ENCODE measurements at regions not wholly inside any gene's neighbourhood (a gene's known extent, or its start where the extent isn't known, plus 50 kb on each side); places are given as distances from the start of the nearest gene placed in this dataset.

GRCh38 chr16:11404603-11405002 lies 59.3 kb downstream of the RMI2 start:
- no peak for DNase-seq (ENCODE audit: low spot score in 2 of 2)
- WGBS, 2 donors, result 87 to 89% methylated on average over 12 of the region's 12 CpGs
- intact Hi-C loops (cut with DNase I; ENCODE audit: low total_unique reads), result loop anchor here (5.0 kb wide), 1 partner anchor 308 kb away; no protein-coding TSS in a partner anchor
- no peak for TF ChIP-seq POLR2A (IDR thresholded peaks at IDR 0.05)
- TF ChIP-seq CTCF (IDR thresholded peaks at IDR 0.05), result no peak
- H3K4me3 ChIP-seq (ENCODE audit: low read depth, poor library complexity, severe bottlenecking), result no peak overlapping the region

- intact Hi-C loops (cut with DNase I; ENCODE audit: low total_unique reads), result no loop called here
- TF ChIP-seq CTCF (IDR thresholded peaks at IDR 0.05) (no peak), POLR2A (IDR thresholded peaks at IDR 0.05) (no peak)
- H3K4me3 ChIP-seq (ENCODE audit: low read depth, poor library complexity, severe bottlenecking), result no peak overlapping the region
- DNase-seq (ENCODE audit: low spot score in 2 of 2), result no peak
- 72% methylated on average over 11 of the region's 11 CpGs for WGBS, 2 donors
Observed at GRCh38 chr16:11405331-11406176, 60.3 kb downstream of the RMI2 start.

GRCh38 chr16:11406177-11406560 lies 60.9 kb downstream of the RMI2 start:
- 96% methylated on average over 6 of the region's 6 CpGs for WGBS, 2 donors
- TF ChIP-seq CTCF (IDR thresholded peaks at IDR 0.05) (no peak), POLR2A (IDR thresholded peaks at IDR 0.05) (no peak)
- H3K4me3 ChIP-seq (ENCODE audit: low read depth, poor library complexity, severe bottlenecking), result no peak overlapping the region
- no peak for DNase-seq (ENCODE audit: low spot score in 2 of 2)
- intact Hi-C loops (cut with DNase I; ENCODE audit: low total_unique reads), result no loop called here

GRCh38 chr16:11407047-11407982 lies 62.1 kb downstream of the RMI2 start:
- 88 to 90% methylated on average over 16 to 17 of the region's 17 CpGs for WGBS, 2 donors
- H3K4me3 ChIP-seq (ENCODE audit: low read depth, poor library complexity, severe bottlenecking), result no peak overlapping the region
- intact Hi-C loops (cut with DNase I; ENCODE audit: low total_unique reads), result no loop called here
- peak in 1 of 2 donors; percentile 63 for DNase-seq (ENCODE audit: low spot score in 2 of 2)
- TF ChIP-seq POLR2A (IDR thresholded peaks at IDR 0.05) (no peak), CTCF (IDR thresholded peaks at IDR 0.05) (no peak)

- intact Hi-C loops (cut with DNase I; ENCODE audit: low total_unique reads), result no loop called here
- TF ChIP-seq POLR2A (IDR thresholded peaks at IDR 0.05), result no peak
- TF ChIP-seq CTCF (IDR thresholded peaks at IDR 0.05), result no peak
- DNase-seq (ENCODE audit: low spot score in 2 of 2), result no peak
- WGBS, 2 donors, result 82 to 91% methylated on average over 8 of the region's 8 CpGs
- no peak overlapping the region for H3K4me3 ChIP-seq (ENCODE audit: low read depth, poor library complexity, severe bottlenecking)
Observed at GRCh38 chr16:11408216-11408615, 63.0 kb downstream of the RMI2 start.
